Glutamatergic neuron (in vitro differentiated cells): ENCODE measurements at regions not wholly inside any gene's neighbourhood (a gene's known extent, or its start where the extent isn't known, plus 50 kb on each side); places are given as distances from the start of the nearest gene placed in this dataset.

Source experiments
- DNase-seq: peaks from one replicate; pipeline ENCODE4 v3.0.0; 2022
- H3K27ac Mint-ChIP-seq: one replicate; pipeline ENCODE4 v1.8.0; 2020; ENCODE audit warnings: mild to moderate bottlenecking, mixed read lengths, inconsistent platforms; ENCODE audit not compliant: unreplicated experiment
- H3K27me3 Mint-ChIP-seq: one replicate; pipeline ENCODE4 v1.8.0; 2020; ENCODE audit warnings: mild to moderate bottlenecking, moderate library complexity, mixed read lengths, inconsistent platforms; ENCODE audit not compliant: unreplicated experiment
- H3K36me3 Mint-ChIP-seq: one replicate; pipeline ENCODE4 v1.8.0; 2020; ENCODE audit warnings: mild to moderate bottlenecking, mixed read lengths, inconsistent platforms; ENCODE audit not compliant: unreplicated experiment
- H3K4me1 Mint-ChIP-seq: one replicate; pipeline ENCODE4 v1.8.0; 2020; ENCODE audit warnings: mild to moderate bottlenecking, low read depth, mixed read lengths, inconsistent platforms; ENCODE audit not compliant: unreplicated experiment
- H3K4me3 Mint-ChIP-seq: one replicate; pipeline ENCODE4 v1.8.0; 2020; ENCODE audit warnings: mild to moderate bottlenecking, mixed read lengths, inconsistent platforms; ENCODE audit not compliant: unreplicated experiment
- H3K9me3 Mint-ChIP-seq: one replicate; pipeline ENCODE4 v1.8.0; 2020; ENCODE audit warnings: mild to moderate bottlenecking, moderate library complexity, mixed read lengths, inconsistent platforms; ENCODE audit not compliant: unreplicated experiment
- CTCF ChIP-seq: fragments of 200-600 bp; sonication (generic); IDR thresholded peaks from one replicate; pipeline ENCODE4 v1.5.0; 2021; ENCODE audit not compliant: partially characterized antibody, unreplicated experiment

- TF ChIP-seq CTCF = no peak
- peaks cover 50% of the 10 kb centered on the region for H3K4me1 Mint-ChIP-seq
- peaks cover 7% of the 10 kb centered on the region for H3K9me3 Mint-ChIP-seq
- H3K4me3 Mint-ChIP-seq = peak overlapping the region; percentile 37
- DNase-seq = no peak
- no peak overlapping the region for H3K27ac Mint-ChIP-seq
- no peaks in the 10 kb centered on the region for H3K36me3 Mint-ChIP-seq
- peaks cover 16% of the 10 kb centered on the region for H3K27me3 Mint-ChIP-seq
These were observed 92.0 kb downstream of the RBFOX3 start for GRCh38 chr17:79518585-79519523.

- no peak for TF ChIP-seq CTCF
- Mint-ChIP-seq H3K4me3 (peak overlapping the region; percentile 36), H3K4me1 (peaks cover 43% of the 10 kb centered on the region), H3K27ac (peak overlapping the region; percentile 59), H3K36me3 (no peaks in the 10 kb centered on the region), H3K9me3 (peaks cover 7% of the 10 kb centered on the region), H3K27me3 (peaks cover 11% of the 10 kb centered on the region)
- no peak for DNase-seq
These were observed 92.8 kb downstream of the RBFOX3 start for GRCh38 chr17:79517827-79518584.

GRCh38 chr17:79515646-79516571 lies 94.9 kb downstream of the RBFOX3 start:
- TF ChIP-seq CTCF = no peak
- Mint-ChIP-seq H3K4me3 (peak overlapping the region; percentile 71), H3K27ac (peak overlapping the region; percentile 71), H3K9me3 (peaks cover 12% of the 10 kb centered on the region), H3K27me3 (peaks cover 16% of the 10 kb centered on the region), H3K4me1 (peaks cover 40% of the 10 kb centered on the region), H3K36me3 (peaks cover 4% of the 10 kb centered on the region)
- no peak for DNase-seq

- H3K27me3 Mint-ChIP-seq = peaks cover 16% of the 10 kb centered on the region
These were observed 95.7 kb downstream of the RBFOX3 start for GRCh38 chr17:79515110-79515509.

More at GRCh38 chr17:79515110-79515509, 95.7 kb downstream of the RBFOX3 start:
- H3K4me3 Mint-ChIP-seq = no peak overlapping the region
- peaks cover 4% of the 10 kb centered on the region for H3K36me3 Mint-ChIP-seq
- H3K4me1 Mint-ChIP-seq = peaks cover 40% of the 10 kb centered on the region
- no peak for TF ChIP-seq CTCF
- H3K27ac Mint-ChIP-seq = no peak overlapping the region
- DNase-seq = no peak
- H3K9me3 Mint-ChIP-seq = peaks cover 14% of the 10 kb centered on the region
